OCI-LY1 (cell line): ENCODE measurements at regions not wholly inside any gene's neighbourhood (a gene's known extent, or its start where the extent isn't known, plus 50 kb on each side); places are given as distances from the start of the nearest gene placed in this dataset.
"Not testable (repeated sequence)": the region's sequence is repeated elsewhere in the genome, so short reads cannot be mapped to it uniquely, and the experiment has no call there.

ENCODE experiments used
- EZH2 ChIP-seq: fragments of 200-600 bp; sonication (generic), shearing (Covaris generic); IDR thresholded peaks from 2 replicates; pipeline ENCODE4 v1.8.0; 2017; ENCODE audit warnings: borderline replicate concordance, mixed run types, mild to moderate bottlenecking, antibody characterized with exemption, low read length, moderate library complexity, mixed read lengths
- TF ChIP-seq, protein P1 (sequence below): fragments of 200-600 bp; sonication (generic), shearing (Covaris generic); IDR thresholded peaks from 2 replicates; pipeline ENCODE4 v1.5.1; 2017; ENCODE audit warnings: mild to moderate bottlenecking, antibody characterized with exemption, low read length, moderate library complexity, mixed read lengths

DNA sequence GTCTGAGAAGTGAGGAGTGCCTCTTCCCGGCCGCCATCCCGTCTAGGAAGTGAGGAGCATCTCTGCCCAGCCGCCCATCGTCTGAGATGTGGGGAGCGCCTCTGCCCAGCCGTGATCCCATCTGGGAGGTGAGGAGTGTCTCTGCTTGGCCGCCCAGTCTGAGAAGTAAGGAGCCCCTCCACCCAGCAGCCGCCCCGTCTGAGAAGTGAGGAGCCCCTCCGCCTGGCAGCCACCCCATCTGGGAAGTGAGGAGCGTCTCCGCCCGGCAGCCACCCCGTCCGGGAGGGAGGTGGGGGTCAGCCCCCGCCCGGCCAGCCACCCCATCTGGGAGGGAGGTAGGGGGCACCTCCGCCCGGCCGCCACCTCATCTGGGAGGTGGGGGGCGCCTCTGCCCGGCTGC lies 940.2 kb downstream of the PRIM2 start:
- TF ChIP-seq, protein P1, sequence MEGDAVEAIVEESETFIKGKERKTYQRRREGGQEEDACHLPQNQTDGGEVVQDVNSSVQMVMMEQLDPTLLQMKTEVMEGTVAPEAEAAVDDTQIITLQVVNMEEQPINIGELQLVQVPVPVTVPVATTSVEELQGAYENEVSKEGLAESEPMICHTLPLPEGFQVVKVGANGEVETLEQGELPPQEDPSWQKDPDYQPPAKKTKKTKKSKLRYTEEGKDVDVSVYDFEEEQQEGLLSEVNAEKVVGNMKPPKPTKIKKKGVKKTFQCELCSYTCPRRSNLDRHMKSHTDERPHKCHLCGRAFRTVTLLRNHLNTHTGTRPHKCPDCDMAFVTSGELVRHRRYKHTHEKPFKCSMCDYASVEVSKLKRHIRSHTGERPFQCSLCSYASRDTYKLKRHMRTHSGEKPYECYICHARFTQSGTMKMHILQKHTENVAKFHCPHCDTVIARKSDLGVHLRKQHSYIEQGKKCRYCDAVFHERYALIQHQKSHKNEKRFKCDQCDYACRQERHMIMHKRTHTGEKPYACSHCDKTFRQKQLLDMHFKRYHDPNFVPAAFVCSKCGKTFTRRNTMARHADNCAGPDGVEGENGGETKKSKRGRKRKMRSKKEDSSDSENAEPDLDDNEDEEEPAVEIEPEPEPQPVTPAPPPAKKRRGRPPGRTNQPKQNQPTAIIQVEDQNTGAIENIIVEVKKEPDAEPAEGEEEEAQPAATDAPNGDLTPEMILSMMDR: not testable (repeated sequence)
- not testable (repeated sequence) for TF ChIP-seq EZH2
